DOHH2 (cell line): ENCODE measurements at regions not wholly inside any gene's neighbourhood (a gene's known extent, or its start where the extent isn't known, plus 50 kb on each side); places are given as distances from the start of the nearest gene placed in this dataset.

Source experiments
- CTCF ChIP-seq: fragments of 200-600 bp; sonication (generic); IDR thresholded peaks from one replicate; pipeline ENCODE4 v1.5.1; 2014; ENCODE audit warnings: antibody characterized with exemption, mild to moderate bottlenecking, low read depth, low read length; ENCODE audit not compliant: poor library complexity, severe bottlenecking
- EZH2phosphoT487 ChIP-seq: fragments of 200-600 bp; sonication (generic); IDR thresholded peaks from 2 replicates; pipeline ENCODE4 v1.6.1; 2017; ENCODE audit warnings: borderline replicate concordance, mild to moderate bottlenecking, antibody characterized with exemption, low read length, moderate library complexity, mixed read lengths

GRCh38 chrX:147763131-147763530 is 148.6 kb upstream of the FMR1 start:
- TF ChIP-seq CTCF (no peak), EZH2phosphoT487 (no peak)
